ENCODE measurements at regions not wholly inside any gene's neighbourhood (a gene's known extent, or its start where the extent isn't known, plus 50 kb on each side); places are given as distances from the start of the nearest gene placed in this dataset.
"Not testable (repeated sequence)": the region's sequence is repeated elsewhere in the genome, so short reads cannot be mapped to it uniquely, and the experiment has no call there.

- H3K36me3 ChIP-seq (ENCODE audit: insufficient read depth, low read length); H3K27ac Mint-ChIP-seq; H3K27me3 Mint-ChIP-seq; ATAC-seq (ENCODE audit: poor library complexity); H3K4me1 Mint-ChIP-seq (ENCODE audit: low read depth); H3K27me3 ChIP-seq (ENCODE audit: control insufficient read depth in 1 of 2, insufficient read depth in 2 of 2, low read length in 2 of 2); H3K9me3 Mint-ChIP-seq; POLR2A ChIA-PET; CTCF ChIA-PET; H3K36me3 Mint-ChIP-seq (ENCODE audit: low read depth); H3K27ac ChIP-seq (ENCODE audit: low read depth in 1 of 2, low read length in 2 of 2); intact Hi-C loops (cut with DNase I, micrococcal nuclease); H3K4me3 ChIP-seq (ENCODE audit: low read length); H3K4me1 ChIP-seq (ENCODE audit: insufficient read depth, low read length); H3K4me3 Mint-ChIP-seq; DNase-seq: not testable (repeated sequence)
- H3K9me3 ChIP-seq (ENCODE audit: control insufficient read depth in 1 of 2, insufficient read depth in 1 of 2, low read length in 2 of 2) = peaks cover 0 to 20% of the 10 kb centered on the region in 2 experiments
Observed at GRCh38 chr4:190118519-190118918, 54.2 kb downstream of the DBET start.

GRCh38 chr4:190119474-190119873 lies 54.1 kb upstream of the DUX4 start:
- H3K36me3 ChIP-seq (ENCODE audit: insufficient read depth, low read length); POLR2A ChIA-PET; CTCF ChIA-PET; H3K9me3 Mint-ChIP-seq; H3K4me1 ChIP-seq (ENCODE audit: insufficient read depth, low read length); intact Hi-C loops (cut with DNase I, micrococcal nuclease); H3K4me1 Mint-ChIP-seq (ENCODE audit: low read depth); H3K27ac Mint-ChIP-seq; H3K4me3 Mint-ChIP-seq; H3K4me3 ChIP-seq (ENCODE audit: low read length); H3K27ac ChIP-seq (ENCODE audit: low read depth in 1 of 2, low read length in 2 of 2); H3K27me3 ChIP-seq (ENCODE audit: control insufficient read depth in 1 of 2, insufficient read depth in 2 of 2, low read length in 2 of 2); H3K27me3 Mint-ChIP-seq; ATAC-seq (ENCODE audit: poor library complexity); H3K36me3 Mint-ChIP-seq (ENCODE audit: low read depth): not testable (repeated sequence)
- DNase-seq = peak in 1 of 14 experiments; percentile 0
- H3K9me3 ChIP-seq (ENCODE audit: control insufficient read depth in 1 of 2, insufficient read depth in 1 of 2, low read length in 2 of 2) = peaks cover 0 to 20% of the 10 kb centered on the region in 2 experiments

- not testable (repeated sequence) for H3K9me3 Mint-ChIP-seq, H3K4me3 Mint-ChIP-seq
- ATAC-seq (ENCODE audit: poor library complexity) = peak; percentile 76
Observed at GRCh38 chr4:190120111-190120514, 53.5 kb upstream of the DUX4 start.

GRCh38 chr4:190120537-190121001 lies 53.0 kb upstream of the DUX4 start:
- H3K4me1 Mint-ChIP-seq (ENCODE audit: low read depth); H3K27ac Mint-ChIP-seq; POLR2A ChIA-PET; intact Hi-C loops (cut with DNase I, micrococcal nuclease); H3K4me1 ChIP-seq (ENCODE audit: insufficient read depth, low read length); H3K27ac ChIP-seq (ENCODE audit: low read depth in 1 of 2, low read length in 2 of 2); CTCF ChIA-PET; H3K27me3 Mint-ChIP-seq; H3K36me3 Mint-ChIP-seq (ENCODE audit: low read depth); H3K4me3 Mint-ChIP-seq; H3K9me3 Mint-ChIP-seq; H3K4me3 ChIP-seq (ENCODE audit: low read length); H3K36me3 ChIP-seq (ENCODE audit: insufficient read depth, low read length); ATAC-seq (ENCODE audit: poor library complexity); H3K27me3 ChIP-seq (ENCODE audit: control insufficient read depth in 1 of 2, insufficient read depth in 2 of 2, low read length in 2 of 2): not testable (repeated sequence)
- H3K9me3 ChIP-seq (ENCODE audit: control insufficient read depth in 1 of 2, insufficient read depth in 1 of 2, low read length in 2 of 2) = peaks cover 0 to 20% of the 10 kb centered on the region in 2 experiments
- peak in 1 of 14 experiments; percentile 61 for DNase-seq

More at GRCh38 chr4:190120111-190120514, 53.5 kb upstream of the DUX4 start:
- H3K27ac Mint-ChIP-seq; CTCF ChIA-PET; intact Hi-C loops (cut with DNase I, micrococcal nuclease); H3K27me3 Mint-ChIP-seq; H3K27me3 ChIP-seq (ENCODE audit: control insufficient read depth in 1 of 2, insufficient read depth in 2 of 2, low read length in 2 of 2); H3K36me3 ChIP-seq (ENCODE audit: insufficient read depth, low read length); H3K36me3 Mint-ChIP-seq (ENCODE audit: low read depth); POLR2A ChIA-PET; H3K4me3 ChIP-seq (ENCODE audit: low read length); H3K27ac ChIP-seq (ENCODE audit: low read depth in 1 of 2, low read length in 2 of 2); H3K4me1 Mint-ChIP-seq (ENCODE audit: low read depth); H3K4me1 ChIP-seq (ENCODE audit: insufficient read depth, low read length): not testable (repeated sequence)
- H3K9me3 ChIP-seq (ENCODE audit: control insufficient read depth in 1 of 2, insufficient read depth in 1 of 2, low read length in 2 of 2) = peaks cover 0 to 20% of the 10 kb centered on the region in 2 experiments
- peak in 1 of 14 experiments; percentile 59 for DNase-seq

GRCh38 chr4:190121076-190121671 lies 52.4 kb upstream of the DUX4 start:
- intact Hi-C loops (cut with DNase I, micrococcal nuclease); H3K4me3 Mint-ChIP-seq; H3K4me3 ChIP-seq (ENCODE audit: low read length); H3K27me3 Mint-ChIP-seq; H3K27ac Mint-ChIP-seq; H3K9me3 Mint-ChIP-seq; H3K27me3 ChIP-seq (ENCODE audit: control insufficient read depth in 1 of 2, insufficient read depth in 2 of 2, low read length in 2 of 2); H3K36me3 ChIP-seq (ENCODE audit: insufficient read depth, low read length); H3K4me1 ChIP-seq (ENCODE audit: insufficient read depth, low read length); ATAC-seq (ENCODE audit: poor library complexity); H3K27ac ChIP-seq (ENCODE audit: low read depth in 1 of 2, low read length in 2 of 2); H3K36me3 Mint-ChIP-seq (ENCODE audit: low read depth); H3K4me1 Mint-ChIP-seq (ENCODE audit: low read depth); CTCF ChIA-PET; POLR2A ChIA-PET: not testable (repeated sequence)
- peaks cover 0 to 20% of the 10 kb centered on the region in 2 experiments for H3K9me3 ChIP-seq (ENCODE audit: control insufficient read depth in 1 of 2, insufficient read depth in 1 of 2, low read length in 2 of 2)
- peak in 1 of 14 experiments; percentile 21 for DNase-seq

Data from CD4-positive, alpha-beta T cell (primary cell).